KMS-11 (cell line): ENCODE measurements at regions not wholly inside any gene's neighbourhood (a gene's known extent, or its start where the extent isn't known, plus 50 kb on each side); places are given as distances from the start of the nearest gene placed in this dataset.

ENCODE experiments used
- H2AFZ ChIP-seq: fragments of 200-600 bp; sonication (generic); 2 replicates; pipeline ENCODE4 v1.6.1; 2016; ENCODE audit warnings: antibody characterized with exemption, mixed run types, low read depth
- H3K27ac ChIP-seq: fragments of 200-600 bp; sonication (generic); 2 replicates; pipeline ENCODE4 v1.6.1; 2016; ENCODE audit warnings: mild to moderate bottlenecking, mixed run types
- H3K27me3 ChIP-seq: fragments of 200-600 bp; sonication (generic); 2 replicates; pipeline ENCODE4 v1.6.1; 2017; ENCODE audit warnings: mild to moderate bottlenecking, low read depth, mixed run types, moderate library complexity; ENCODE audit not compliant: insufficient read depth
- H3K36me3 ChIP-seq: fragments of 200-600 bp; sonication (generic); 2 replicates; pipeline ENCODE4 v1.6.1; 2017; ENCODE audit warnings: mild to moderate bottlenecking, mixed run types; ENCODE audit not compliant: insufficient read depth
- H3K4me1 ChIP-seq: fragments of 200-600 bp; sonication (generic); 2 replicates; pipeline ENCODE4 v1.6.1; 2016; ENCODE audit warnings: mild to moderate bottlenecking, low read depth, mixed run types; ENCODE audit not compliant: poor library complexity, severe bottlenecking
- H3K4me2 ChIP-seq: fragments of 200-600 bp; sonication (generic); 2 replicates; pipeline ENCODE4 v1.7.0; 2016; ENCODE audit warnings: mild to moderate bottlenecking, mixed run types
- H3K4me3 ChIP-seq: fragments of 200-600 bp; sonication (generic); IDR thresholded peaks from 2 replicates; pipeline ENCODE4 v1.6.1; 2017; ENCODE audit warnings: low read depth, low read length, mixed read lengths; ENCODE audit not compliant: insufficient read depth
- H3K79me2 ChIP-seq: fragments of 200-600 bp; sonication (generic); 2 replicates; pipeline ENCODE4 v1.6.1; 2016; ENCODE audit warnings: low read depth, mixed run types; ENCODE audit not compliant: insufficient read depth
- H3K9ac ChIP-seq: fragments of 200-600 bp; sonication (generic); 2 replicates; pipeline ENCODE4 v1.6.1; 2016; ENCODE audit warnings: mild to moderate bottlenecking, mixed run types
- H4K20me1 ChIP-seq: fragments of 200-600 bp; sonication (generic); 2 replicates; pipeline ENCODE4 v1.6.1; 2016; ENCODE audit warnings: mild to moderate bottlenecking, mixed run types; ENCODE audit not compliant: insufficient read depth
- CTCF ChIP-seq: fragments of 200-600 bp; sonication (generic); conservative IDR thresholded peaks from 2 replicates; pipeline ENCODE4 v1.6.1; 2017; ENCODE audit warnings: low read depth, mild to moderate bottlenecking, antibody characterized with exemption, low read length, moderate library complexity, mixed read lengths

GRCh38 chr18:76133873-76134272 lies 361.2 kb downstream of the ZNF516 start:
- H3K27ac ChIP-seq: no peak overlapping the region
- H3K4me2 ChIP-seq: no peak overlapping the region
- no peaks in the 10 kb centered on the region for H3K4me1 ChIP-seq
- no peaks in the 10 kb centered on the region for H3K27me3 ChIP-seq
- H4K20me1 ChIP-seq: no peaks in the 10 kb centered on the region
- H3K36me3 ChIP-seq: no peaks in the 10 kb centered on the region
- H2AFZ ChIP-seq: no peak overlapping the region
- H3K4me3 ChIP-seq: no peak overlapping the region
- H3K79me2 ChIP-seq: no peaks in the 10 kb centered on the region
- no peak for TF ChIP-seq CTCF
- no peak overlapping the region for H3K9ac ChIP-seq

GRCh38 chr18:76131738-76132137 lies 363.3 kb downstream of the ZNF516 start:
- TF ChIP-seq CTCF: no peak
- Histone ChIP-seq H3K9ac (no peak overlapping the region), H3K4me2 (no peak overlapping the region), H3K27me3 (no peaks in the 10 kb centered on the region), H3K4me1 (no peaks in the 10 kb centered on the region), H3K36me3 (no peaks in the 10 kb centered on the region), H3K27ac (no peak overlapping the region), H4K20me1 (no peaks in the 10 kb centered on the region), H2AFZ (no peak overlapping the region), H3K4me3 (no peak overlapping the region), H3K79me2 (no peaks in the 10 kb centered on the region)

GRCh38 chr18:76130845-76131244 lies 364.2 kb downstream of the ZNF516 start:
- H3K4me2 ChIP-seq: no peak overlapping the region
- H3K79me2 ChIP-seq: no peaks in the 10 kb centered on the region
- no peak overlapping the region for H2AFZ ChIP-seq
- no peaks in the 10 kb centered on the region for H3K4me1 ChIP-seq
- H3K4me3 ChIP-seq: no peak overlapping the region
- no peaks in the 10 kb centered on the region for H3K36me3 ChIP-seq
- TF ChIP-seq CTCF: no peak
- H4K20me1 ChIP-seq: no peaks in the 10 kb centered on the region
- no peaks in the 10 kb centered on the region for H3K27me3 ChIP-seq
- H3K9ac ChIP-seq: no peak overlapping the region
- no peak overlapping the region for H3K27ac ChIP-seq

GRCh38 chr18:76126327-76126726 lies 368.7 kb downstream of the ZNF516 start:
- Histone ChIP-seq H3K27ac (no peak overlapping the region), H3K27me3 (no peaks in the 10 kb centered on the region), H3K4me1 (no peaks in the 10 kb centered on the region), H3K36me3 (no peaks in the 10 kb centered on the region), H3K79me2 (no peaks in the 10 kb centered on the region), H4K20me1 (no peaks in the 10 kb centered on the region), H3K9ac (no peak overlapping the region), H3K4me3 (no peak overlapping the region), H2AFZ (no peak overlapping the region), H3K4me2 (no peak overlapping the region)
- TF ChIP-seq CTCF: no peak

- H3K36me3 ChIP-seq: no peaks in the 10 kb centered on the region
- H3K27me3 ChIP-seq: no peaks in the 10 kb centered on the region
- no peak overlapping the region for H3K9ac ChIP-seq
- no peak overlapping the region for H3K4me2 ChIP-seq
- H3K4me3 ChIP-seq: no peak overlapping the region
- H3K27ac ChIP-seq: no peak overlapping the region
- no peak for TF ChIP-seq CTCF
- no peaks in the 10 kb centered on the region for H3K79me2 ChIP-seq
- no peak overlapping the region for H2AFZ ChIP-seq
- no peaks in the 10 kb centered on the region for H3K4me1 ChIP-seq
- H4K20me1 ChIP-seq: no peaks in the 10 kb centered on the region
Observed at GRCh38 chr18:76121011-76121410, 374.0 kb downstream of the ZNF516 start.
